ENCODE measurements at regions not wholly inside any gene's neighbourhood (a gene's known extent, or its start where the extent isn't known, plus 50 kb on each side); places are given as distances from the start of the nearest gene placed in this dataset.

- H3K9me3 ChIP-seq (ENCODE audit: insufficient read depth in 2 of 2, low read depth in 1 of 2, low read length in 1 of 2), result peaks cover 6 to 8% of the 10 kb centered on the region in 2 experiments
- H3K27ac ChIP-seq (ENCODE audit: low read depth, low read length), result no peak overlapping the region
- H2AFZ ChIP-seq (ENCODE audit: low read length), result no peak overlapping the region
- H3K18ac ChIP-seq (ENCODE audit: extremely low read depth, low read length), result no peak overlapping the region
- no peak overlapping the region for H2BK5ac ChIP-seq (ENCODE audit: low read depth, low read length)
- no peaks in the 10 kb centered on the region for H3K79me2 ChIP-seq (ENCODE audit: control insufficient read depth in 1 of 2, insufficient read depth in 2 of 2, low read length in 2 of 2)
- H4K20me1 ChIP-seq (replicated peaks in 1 of 2; ENCODE audit: control insufficient read depth in 1 of 2, insufficient read depth in 2 of 2, low read length in 2 of 2), result no peaks in the 10 kb centered on the region
- no peak overlapping the region for H4K5ac ChIP-seq (ENCODE audit: insufficient read length, low read depth, low read length)
- H3K4ac ChIP-seq (replicated peaks; ENCODE audit: insufficient read length, low read depth, low read length), result no peak overlapping the region
- no peaks in the 10 kb centered on the region for H3K4me1 ChIP-seq (replicated peaks in 1 of 4; ENCODE audit: control insufficient read depth in 3 of 4, insufficient read depth in 4 of 4, low read length in 3 of 4)
- ChIA-PET POLR2A (ENCODE audit: partially characterized antibody) (no interaction called here), CTCF (ENCODE audit: partially characterized antibody) (interaction anchor here (0.6 to 0.8 kb wide), 2 partner anchors 63 to 79 kb away, joined by 3 to 6 read pairs; no protein-coding TSS in a partner anchor)
- no peaks in the 10 kb centered on the region for H3K27me3 ChIP-seq (replicated peaks in 1 of 4; ENCODE audit: control insufficient read depth in 3 of 4, extremely low read depth in 1 of 4, insufficient read depth in 3 of 4, low read length in 3 of 4)
- WGBS, 2 experiments (ENCODE audit: extremely low coverage in 1 of 2, insufficient coverage in 1 of 2, insufficient read length in 1 of 2, insufficient replicate concordance in 2 of 2, low coverage in 1 of 2, low lambda C conversion rate in 2 of 2, missing lambda C conversion rate in 1 of 2), result 95% methylated on average over 4 of the region's 5 CpGs; no CpG with 5 or more reads in 1 of the 2 experiments
- H3K56ac ChIP-seq (replicated peaks; ENCODE audit: insufficient read length, low read depth, low read length), result no peak overlapping the region
- no peak overlapping the region for H3K23ac ChIP-seq (ENCODE audit: insufficient read length)
- H4K91ac ChIP-seq (replicated peaks; ENCODE audit: insufficient read length, low read length), result no peak overlapping the region
- no peak overlapping the region for H3K9ac ChIP-seq (replicated peaks in 1 of 4; ENCODE audit: extremely low read depth in 1 of 4, low read depth in 3 of 4, low read length in 3 of 4)
- no peak overlapping the region for H2BK120ac ChIP-seq (replicated peaks; ENCODE audit: low read depth, low read length)
- no peak overlapping the region for H4K8ac ChIP-seq (ENCODE audit: extremely low read depth, insufficient read depth, low read length)
- H3K4me3 ChIP-seq (ENCODE audit: extremely low read depth in 1 of 4, insufficient read depth in 2 of 4, low read depth in 3 of 4, low read length in 4 of 4), result no peak overlapping the region
- no peak for DNase-seq (ENCODE audit: low read depth in 1 of 2, low spot score in 2 of 2)
- H2BK20ac ChIP-seq (ENCODE audit: low read length), result no peak overlapping the region
- H3K36me3 ChIP-seq (ENCODE audit: control insufficient read depth in 2 of 4, insufficient read depth in 4 of 4, low read length in 3 of 4), result no peaks in the 10 kb centered on the region
- no peak for FAIRE-seq
- no peak overlapping the region for H2BK15ac ChIP-seq (ENCODE audit: low read length)
- no peak overlapping the region for H2AK5ac ChIP-seq (ENCODE audit: low read depth, low read length)
- H3K14ac ChIP-seq (ENCODE audit: insufficient read length), result no peak overlapping the region
- no peak overlapping the region for H2BK12ac ChIP-seq (ENCODE audit: low read depth, low read length)
- no peak overlapping the region for H3K4me2 ChIP-seq (ENCODE audit: insufficient read depth in 1 of 2, low read depth in 2 of 2, low read length in 2 of 2)
- H3K23me2 ChIP-seq (ENCODE audit: low read depth, low read length), result no peaks in the 10 kb centered on the region; the same call in 1 of the 2 replicates
- no peaks in the 10 kb centered on the region for H3K79me1 ChIP-seq (ENCODE audit: low read depth, low read length)
- TF ChIP-seq SUZ12 (IDR thresholded peaks at IDR 0.05; ENCODE audit: low read length), result no peak
- no peak for TF ChIP-seq BACH1 (IDR thresholded peaks at IDR 0.05; ENCODE audit: low read length)
- TF ChIP-seq CHD1 (IDR thresholded peaks at IDR 0.05; ENCODE audit: low read depth, low read length), result no peak
- TF ChIP-seq ASH2L (IDR thresholded peaks at IDR 0.05; ENCODE audit: low read length), result no peak
Measured at GRCh38 chr12:115394496-115395220, 710.7 kb upstream of the TBX3 start.

All from H1 (cell line).